GM21717 (cell line): ENCODE measurements at regions not wholly inside any gene's neighbourhood (a gene's known extent, or its start where the extent isn't known, plus 50 kb on each side); places are given as distances from the start of the nearest gene placed in this dataset.
"Not testable (repeated sequence)": the region's sequence is repeated elsewhere in the genome, so short reads cannot be mapped to it uniquely, and the experiment has no call there.

Experiments used
- ATAC-seq: cut with Tn5 transposase; IDR thresholded peaks from one replicate; pipeline ENCODE4 v1.9.1; 2021; ENCODE audit warnings: mild to moderate bottlenecking, moderate library complexity; ENCODE audit not compliant: unreplicated experiment

GRCh38 chr13:54658771-54659170 is 1630.2 kb downstream of the OLFM4 start:
- ATAC-seq, result no peak

- no peak for ATAC-seq
Observed at GRCh38 chr13:54660277-54660676, 1631.7 kb downstream of the OLFM4 start.

- no peak for ATAC-seq
Observed at GRCh38 chr13:54676526-54677113, 1648.0 kb downstream of the OLFM4 start.

GRCh38 chr13:54682184-54682583 is 1653.6 kb downstream of the OLFM4 start:
- ATAC-seq, result no peak

GRCh38 chr13:54687173-54687572 is 1658.6 kb downstream of the OLFM4 start:
- no peak for ATAC-seq

- no peak for ATAC-seq
Observed at GRCh38 chr13:54699831-54700230, 1671.2 kb downstream of the OLFM4 start.

GRCh38 chr13:54705738-54706137 is 1677.1 kb downstream of the OLFM4 start:
- ATAC-seq, result no peak

GRCh38 chr13:54706336-54706735 is 1677.7 kb downstream of the OLFM4 start:
- ATAC-seq, result no peak

- no peak for ATAC-seq
Observed at GRCh38 chr13:54709546-54709945, 1680.9 kb downstream of the OLFM4 start.

- ATAC-seq, result no peak
Observed at GRCh38 chr13:54733639-54734038, 1705.0 kb downstream of the OLFM4 start.

- not testable (repeated sequence) for ATAC-seq
Observed at GRCh38 chr13:54737211-54737610, 1708.6 kb downstream of the OLFM4 start.

- ATAC-seq, result no peak
Observed at GRCh38 chr13:54742984-54743383, 1714.4 kb downstream of the OLFM4 start.

GRCh38 chr13:54744747-54745146 is 1716.1 kb downstream of the OLFM4 start:
- no peak for ATAC-seq

- ATAC-seq, result no peak
Observed at GRCh38 chr13:54750521-54750920, 1721.9 kb downstream of the OLFM4 start.

- no peak for ATAC-seq
Observed at GRCh38 chr13:54758795-54759194, 1730.2 kb downstream of the OLFM4 start.

GRCh38 chr13:54768214-54768613 is 1739.6 kb downstream of the OLFM4 start:
- no peak for ATAC-seq

- no peak for ATAC-seq
Observed at GRCh38 chr13:54775501-54776191, 1747.0 kb downstream of the OLFM4 start.

GRCh38 chr13:54787754-54788153 is 1759.1 kb downstream of the OLFM4 start:
- ATAC-seq, result no peak

- no peak for ATAC-seq
Observed at GRCh38 chr13:54799621-54800226, 1771.1 kb downstream of the OLFM4 start.

- no peak for ATAC-seq
Observed at GRCh38 chr13:54802226-54802625, 1773.6 kb downstream of the OLFM4 start.

- ATAC-seq, result no peak
Observed at GRCh38 chr13:54805743-54806142, 1777.1 kb downstream of the OLFM4 start.

GRCh38 chr13:54821938-54822470 is 1793.4 kb downstream of the OLFM4 start:
- not testable (repeated sequence) for ATAC-seq
